ENCODE measurements at regions not wholly inside any gene's neighbourhood (a gene's known extent, or its start where the extent isn't known, plus 50 kb on each side); places are given as distances from the start of the nearest gene placed in this dataset.
"Not testable (repeated sequence)": the region's sequence is repeated elsewhere in the genome, so short reads cannot be mapped to it uniquely, and the experiment has no call there.

- DNase-seq (ENCODE audit: low read depth, low spot score) = no peak
Observed at GRCh38 chr18:42326752-42327151, 371.7 kb downstream of the PIK3C3 start.

DNA sequence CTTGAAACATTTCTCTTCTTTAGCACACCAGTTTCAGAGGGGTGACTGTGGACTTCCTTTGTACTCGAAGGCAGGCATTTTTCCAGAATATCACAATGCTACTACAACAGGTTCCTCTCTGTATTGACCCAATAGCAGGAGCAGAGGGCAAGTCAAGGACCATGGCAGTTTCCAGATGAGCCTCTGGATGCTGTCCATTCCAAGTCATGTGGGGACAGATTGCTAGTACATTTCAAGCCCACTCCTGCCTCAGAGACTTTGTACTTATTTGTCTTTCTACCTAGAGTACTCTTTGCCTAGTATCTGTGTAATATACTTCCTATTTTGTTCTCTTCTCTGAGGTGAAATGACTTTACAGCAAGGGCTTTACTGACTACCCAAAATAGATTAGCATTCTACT, 373.9 kb downstream of the PIK3C3 start:
- DNase-seq (ENCODE audit: low read depth, low spot score) = no peak

- DNase-seq (ENCODE audit: low read depth, low spot score) = no peak
Observed at GRCh38 chr18:42330296-42330695, 375.3 kb downstream of the PIK3C3 start.

DNA sequence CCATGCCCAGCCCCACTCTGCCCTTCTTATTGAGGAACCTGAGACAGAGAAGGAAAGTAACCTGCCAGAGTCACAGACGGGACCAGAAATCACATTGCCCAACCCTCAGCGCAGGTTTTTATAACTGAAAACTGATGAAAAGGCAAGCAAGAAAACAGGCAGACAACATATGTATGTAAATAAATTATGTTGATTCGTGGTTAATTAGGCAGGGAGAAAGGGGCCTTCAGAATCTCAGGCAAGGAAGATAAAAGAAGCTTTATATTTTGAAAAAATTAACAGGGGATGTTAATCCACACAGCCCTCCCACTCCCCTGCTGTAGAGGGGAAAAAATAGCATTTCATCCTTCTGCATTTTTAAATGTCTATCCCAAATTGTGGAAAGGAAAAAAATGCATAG, 378.5 kb downstream of the PIK3C3 start:
- DNase-seq (ENCODE audit: low read depth, low spot score) = no peak

DNA sequence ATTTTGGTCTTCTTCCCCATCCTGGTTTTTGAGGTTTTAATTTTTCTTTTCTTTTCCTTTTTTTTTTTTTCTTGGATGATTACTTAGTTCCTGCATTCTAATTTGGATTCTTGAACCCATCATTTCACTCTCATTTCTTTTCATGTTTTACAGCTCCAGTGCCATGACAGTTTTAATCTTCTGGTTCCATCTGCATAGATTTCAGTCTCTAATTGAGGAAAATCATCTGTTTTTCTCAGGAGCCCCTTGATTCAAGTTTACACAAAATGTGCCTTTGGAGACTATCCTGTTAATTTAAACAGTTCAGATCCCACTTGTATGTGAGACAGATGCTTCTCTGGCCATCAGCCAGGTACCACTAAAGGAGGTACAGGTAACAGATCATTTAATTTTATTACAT, 379.9 kb downstream of the PIK3C3 start:
- DNase-seq (ENCODE audit: low read depth, low spot score) = no peak

GRCh38 chr18:42336139-42336538, 381.1 kb downstream of the PIK3C3 start:
- DNase-seq (ENCODE audit: low read depth, low spot score) = no peak

GRCh38 chr18:42337337-42337736, 382.3 kb downstream of the PIK3C3 start:
- not testable (repeated sequence) for DNase-seq (ENCODE audit: low read depth, low spot score)

GRCh38 chr18:42338683-42339082, 383.6 kb downstream of the PIK3C3 start:
- no peak for DNase-seq (ENCODE audit: low read depth, low spot score)

DNA sequence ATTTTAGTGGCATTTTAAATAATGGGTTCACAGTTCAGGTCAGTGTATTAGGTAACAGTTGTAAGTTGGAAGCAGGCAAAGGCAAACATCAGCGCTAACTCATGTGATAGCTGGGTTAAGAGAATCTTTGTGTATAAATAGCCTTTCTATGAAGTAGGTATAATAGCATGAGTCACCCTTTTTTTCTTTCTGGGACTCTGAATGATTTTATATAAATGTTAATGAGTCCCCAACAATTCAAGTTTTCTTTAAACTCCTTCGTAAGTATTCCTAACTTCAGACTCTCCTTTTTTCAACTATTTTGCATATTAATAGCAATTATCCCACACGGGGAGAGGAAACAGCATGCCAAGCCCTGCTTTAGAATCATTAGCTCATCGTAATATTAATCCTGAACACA, 384.3 kb downstream of the PIK3C3 start:
- DNase-seq (ENCODE audit: low read depth, low spot score) = no peak

GRCh38 chr18:42340423-42341009, 385.5 kb downstream of the PIK3C3 start:
- DNase-seq (ENCODE audit: low read depth, low spot score) = no peak

- DNase-seq (ENCODE audit: low read depth, low spot score) = no peak
Observed at GRCh38 chr18:42341423-42341822, 386.4 kb downstream of the PIK3C3 start.

DNA sequence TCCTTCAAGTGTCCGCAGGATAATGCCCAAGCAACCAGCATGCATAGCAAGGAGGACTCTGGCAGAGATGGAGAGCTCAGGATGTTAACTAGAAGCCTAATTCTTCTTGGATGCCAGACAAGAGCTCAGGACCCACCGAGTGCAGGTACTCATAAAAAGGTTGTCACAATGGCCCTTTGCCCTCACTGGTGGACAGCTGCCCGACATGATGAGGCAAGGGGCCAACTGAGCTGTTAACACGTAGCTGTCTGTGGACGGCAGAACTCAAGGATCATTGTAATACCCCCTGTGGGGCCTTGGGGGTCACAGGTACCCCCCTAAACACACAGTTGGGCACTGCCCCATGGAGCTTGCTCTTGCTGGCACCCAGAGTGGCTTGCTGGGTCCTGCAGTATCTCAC, 393.7 kb downstream of the PIK3C3 start:
- no peak for DNase-seq (ENCODE audit: low read depth, low spot score)

- DNase-seq (ENCODE audit: low read depth, low spot score) = no peak
Observed at GRCh38 chr18:42351455-42351854, 396.4 kb downstream of the PIK3C3 start.

GRCh38 chr18:42360716-42361115, 405.7 kb downstream of the PIK3C3 start:
- DNase-seq (ENCODE audit: low read depth, low spot score) = no peak

DNA sequence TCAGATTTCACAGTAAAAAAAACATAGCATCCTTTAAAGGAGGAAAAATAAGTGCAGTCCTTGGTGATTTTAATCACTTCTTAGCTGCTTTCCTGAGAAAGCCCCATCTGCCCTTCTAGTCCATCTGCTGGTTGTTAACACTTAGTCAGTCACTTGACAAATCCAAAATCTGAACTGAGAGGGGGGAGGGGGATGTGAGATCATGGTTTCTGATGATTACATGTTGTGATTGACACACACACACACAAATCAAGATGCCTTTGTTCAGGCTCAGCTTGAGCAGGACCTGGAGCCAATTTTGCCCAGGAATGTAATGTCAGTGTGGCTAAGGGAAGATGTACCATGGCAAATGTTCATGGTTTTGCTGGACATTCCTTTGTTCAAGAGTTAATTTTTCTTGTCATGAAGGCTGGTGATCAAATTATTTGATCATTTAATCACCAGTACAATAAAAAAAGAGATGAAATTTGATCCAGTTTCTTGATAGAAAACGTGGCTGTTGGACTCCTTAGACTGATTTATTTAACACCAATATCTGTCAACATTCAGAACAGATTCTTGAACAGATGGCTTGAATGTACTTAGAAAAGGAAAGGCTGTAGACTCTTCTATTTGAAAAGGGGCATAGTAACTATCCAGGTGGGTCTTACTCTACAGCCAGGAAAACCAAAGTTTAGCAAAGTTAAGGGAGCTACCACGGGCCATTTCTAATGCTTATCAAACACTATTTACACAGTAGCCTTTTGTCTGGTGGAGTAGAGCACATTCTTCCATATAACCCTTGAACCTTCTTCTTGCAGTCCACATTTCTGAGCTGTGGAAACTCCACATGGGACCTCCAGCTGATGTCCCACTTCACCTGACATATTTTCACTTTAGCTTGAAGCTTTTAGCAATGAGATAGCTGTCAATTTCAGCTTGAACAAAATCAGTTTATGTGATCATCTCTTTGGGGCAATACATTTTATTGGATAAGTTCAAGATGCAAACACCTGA, 408.7 kb downstream of the PIK3C3 start:
- DNase-seq (ENCODE audit: low read depth, low spot score) = no peak

- DNase-seq (ENCODE audit: low read depth, low spot score) = no peak
Observed at GRCh38 chr18:42364766-42365165, 409.7 kb downstream of the PIK3C3 start.

GRCh38 chr18:42365591-42365990, 410.6 kb downstream of the PIK3C3 start:
- no peak for DNase-seq (ENCODE audit: low read depth, low spot score)

GRCh38 chr18:42373584-42373983, 418.6 kb downstream of the PIK3C3 start:
- no peak for DNase-seq (ENCODE audit: low read depth, low spot score)

- no peak for DNase-seq (ENCODE audit: low read depth, low spot score)
Observed at GRCh38 chr18:42374961-42375360, 419.9 kb downstream of the PIK3C3 start.

DNA sequence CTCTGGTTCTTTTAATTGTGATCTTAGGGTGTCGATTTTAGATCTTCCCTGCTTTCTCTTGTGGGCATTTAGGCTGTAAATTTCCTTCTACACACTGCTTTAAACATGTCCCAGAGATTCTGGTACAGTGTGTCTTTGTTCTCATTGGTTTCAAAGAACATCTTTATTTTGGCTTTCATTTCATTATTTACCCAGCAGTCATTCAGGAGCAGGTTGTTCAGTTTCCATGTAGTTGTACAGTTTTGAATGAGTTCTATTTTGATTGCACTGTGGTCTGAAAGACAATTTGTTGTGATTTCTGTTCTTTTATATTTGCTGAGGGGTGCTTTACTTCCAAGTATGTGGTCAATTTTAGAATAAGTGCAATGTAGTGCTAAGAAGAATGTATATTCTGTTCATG, 423.8 kb downstream of the PIK3C3 start:
- not testable (repeated sequence) for DNase-seq (ENCODE audit: low read depth, low spot score)

- DNase-seq (ENCODE audit: low read depth, low spot score) = not testable (repeated sequence)
Observed at GRCh38 chr18:42381236-42381635, 426.2 kb downstream of the PIK3C3 start.

- no peak for DNase-seq (ENCODE audit: low read depth, low spot score)
Observed at GRCh38 chr18:42392416-42392815, 437.4 kb downstream of the PIK3C3 start.

DNA sequence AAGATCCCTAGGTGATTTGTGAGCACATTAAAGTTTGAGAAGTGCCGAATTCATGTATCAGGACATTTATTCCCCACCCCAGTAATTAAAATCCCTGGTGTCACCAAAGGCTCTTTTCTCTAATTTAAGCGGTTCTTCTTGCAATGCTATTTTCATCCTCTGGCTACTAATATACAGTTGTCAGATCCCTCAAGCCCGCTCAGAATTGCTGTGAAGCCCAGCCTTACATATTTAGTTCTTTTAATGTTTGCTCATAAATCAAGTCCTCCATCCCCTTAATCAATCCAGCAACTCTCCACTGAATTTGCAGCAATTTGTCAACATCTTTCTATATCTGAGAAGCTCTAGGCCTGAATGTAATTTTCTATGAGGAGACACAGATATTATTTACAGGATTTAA, 437.9 kb downstream of the PIK3C3 start:
- DNase-seq (ENCODE audit: low read depth, low spot score) = no peak
